Mucosa of descending colon (tissue), 3 donors: ENCODE measurements at regions not wholly inside any gene's neighbourhood (a gene's known extent, or its start where the extent isn't known, plus 50 kb on each side); places are given as distances from the start of the nearest gene placed in this dataset.

Source experiments
- ATAC-seq: fragments of 200-7000 bp; cut with Tn5 transposase; one replicate; pipeline ENCODE4 v1.9.1; 2020; ENCODE audit warnings: mild to moderate bottlenecking, moderate library complexity
- DNase-seq, 3 donors: peaks; one replicate each; pipeline ENCODE4 v3.0.0-alpha.2; 2020
- H3K36me3 ChIP-seq: fragments of 200-600 bp; one replicate; pipeline ENCODE4 v1.8.0; 2021; ENCODE audit warnings: low read depth, mild to moderate bottlenecking
- H3K4me1 ChIP-seq: fragments of 200-600 bp; one replicate; pipeline ENCODE4 v1.8.0; 2021; ENCODE audit warnings: low read depth, mild to moderate bottlenecking
- H3K4me3 ChIP-seq: fragments of 200-600 bp; one replicate; pipeline ENCODE4 v1.8.0; 2021; ENCODE audit warnings: mild to moderate bottlenecking
- H3K9me3 ChIP-seq: fragments of 200-600 bp; one replicate; pipeline ENCODE4 v1.8.0; 2021; ENCODE audit warnings: mild to moderate bottlenecking
- intact Hi-C, 2 donors: fragments of 100-400 bp; cut with DNase I in 1 of 2; cut with micrococcal nuclease in 1 of 2; formaldehyde crosslinking; loops; one replicate each; pipeline versions ENCODE4 v1.11.0 to v1.11.1; 2022; cut with DNase I, micrococcal nuclease
- TF ChIP-seq, protein P1 (sequence below): fragments of 200-600 bp; IDR thresholded peaks from one replicate; pipeline ENCODE4 v1.8.0; 2022; ENCODE audit warnings: antibody characterized with exemption, mild to moderate bottlenecking
- donor health status: DM: no; HTN: no; CAD: no; lungs with moderate emphysema.
- donor health status: DM: no; HTN: no; CAD: no.
- donor health status: DM: no; HTN: yes; CAD: no.

DNA sequence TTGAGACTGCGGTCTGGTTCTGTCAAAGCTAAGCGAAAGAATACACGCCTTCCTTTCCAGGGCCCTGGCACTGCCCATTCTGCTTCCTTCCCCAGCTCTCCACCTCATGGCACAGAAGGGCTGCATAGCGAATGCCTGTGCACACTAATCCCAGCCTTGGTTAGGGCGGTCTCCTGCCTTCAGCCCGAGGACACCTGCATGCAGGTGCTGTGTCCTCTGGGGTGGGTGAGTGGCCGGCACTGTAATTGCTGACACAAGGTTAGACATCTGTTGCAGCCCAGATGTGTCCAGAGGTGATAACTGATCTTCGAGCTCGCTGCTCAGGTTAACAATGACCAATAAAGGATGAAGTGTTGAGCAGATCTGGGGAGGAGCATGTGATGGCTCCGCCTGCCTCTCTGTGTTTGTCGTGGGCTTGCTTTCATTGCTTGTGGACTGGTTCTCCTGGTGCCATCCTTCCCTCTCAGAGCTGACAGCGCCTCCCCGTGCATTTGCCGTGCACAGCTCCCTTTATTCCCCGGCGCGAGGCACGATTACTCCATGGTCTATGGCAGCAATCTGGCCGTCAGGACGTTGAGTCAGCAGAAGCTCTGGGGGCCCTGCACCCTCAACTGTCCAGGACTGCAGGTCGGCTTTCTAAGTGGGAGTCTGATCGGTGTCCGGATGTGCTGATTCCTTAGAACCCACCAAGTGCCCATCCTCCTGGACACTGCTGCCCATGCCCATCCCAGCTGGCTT is 1088.2 kb downstream of the BRD1 start:
- TF ChIP-seq, protein P1, sequence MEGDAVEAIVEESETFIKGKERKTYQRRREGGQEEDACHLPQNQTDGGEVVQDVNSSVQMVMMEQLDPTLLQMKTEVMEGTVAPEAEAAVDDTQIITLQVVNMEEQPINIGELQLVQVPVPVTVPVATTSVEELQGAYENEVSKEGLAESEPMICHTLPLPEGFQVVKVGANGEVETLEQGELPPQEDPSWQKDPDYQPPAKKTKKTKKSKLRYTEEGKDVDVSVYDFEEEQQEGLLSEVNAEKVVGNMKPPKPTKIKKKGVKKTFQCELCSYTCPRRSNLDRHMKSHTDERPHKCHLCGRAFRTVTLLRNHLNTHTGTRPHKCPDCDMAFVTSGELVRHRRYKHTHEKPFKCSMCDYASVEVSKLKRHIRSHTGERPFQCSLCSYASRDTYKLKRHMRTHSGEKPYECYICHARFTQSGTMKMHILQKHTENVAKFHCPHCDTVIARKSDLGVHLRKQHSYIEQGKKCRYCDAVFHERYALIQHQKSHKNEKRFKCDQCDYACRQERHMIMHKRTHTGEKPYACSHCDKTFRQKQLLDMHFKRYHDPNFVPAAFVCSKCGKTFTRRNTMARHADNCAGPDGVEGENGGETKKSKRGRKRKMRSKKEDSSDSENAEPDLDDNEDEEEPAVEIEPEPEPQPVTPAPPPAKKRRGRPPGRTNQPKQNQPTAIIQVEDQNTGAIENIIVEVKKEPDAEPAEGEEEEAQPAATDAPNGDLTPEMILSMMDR = no peak
- Histone ChIP-seq H3K4me1 (no peaks in the 10 kb centered on the region), H3K4me3 (no peak overlapping the region), H3K9me3 (no peaks in the 10 kb centered on the region), H3K36me3 (no peaks in the 10 kb centered on the region)
- no peak for ATAC-seq
- intact Hi-C loops = no loop called here
- DNase-seq = peak in 1 of 3 donors; percentile 6

DNA sequence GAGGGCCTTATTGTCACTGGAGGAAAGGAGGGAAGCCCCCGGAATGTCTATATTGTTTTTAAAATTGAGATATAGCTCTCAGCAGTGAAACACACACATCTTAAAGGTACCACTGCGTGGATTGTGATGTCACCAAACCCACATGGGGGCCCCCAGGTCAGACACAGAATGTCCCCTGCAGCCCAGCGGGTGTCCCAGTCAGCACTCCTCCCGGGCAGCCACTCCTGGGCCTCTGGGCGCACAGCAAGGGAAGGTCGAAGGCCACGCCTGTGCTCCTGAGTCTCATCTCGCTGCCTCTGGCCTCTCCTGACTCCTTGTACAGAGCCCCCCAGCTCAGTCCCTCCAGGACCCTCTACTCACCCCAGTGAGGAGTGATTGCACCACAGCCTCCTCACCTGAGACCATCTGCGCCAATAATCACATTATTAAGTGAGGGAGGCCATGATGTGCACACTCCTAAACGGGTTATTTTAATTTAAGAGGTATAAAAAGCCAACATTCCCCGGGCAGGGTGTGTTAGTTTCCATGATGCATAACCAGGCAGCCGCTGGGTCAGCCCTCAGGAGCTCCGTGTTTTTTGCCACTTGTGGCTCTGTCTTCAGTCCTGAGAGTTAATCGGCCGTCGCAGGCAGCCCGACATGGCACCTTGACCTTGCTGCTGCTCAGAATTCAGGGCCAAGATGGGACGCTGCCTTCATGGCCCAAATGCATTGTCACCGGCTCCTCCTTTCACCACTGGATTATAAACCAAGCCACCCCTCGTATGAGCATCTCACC is 1089.3 kb downstream of the BRD1 start:
- ATAC-seq (no peak), DNase-seq (peak in 1 of 3 donors; percentile 3)
- H3K4me1 ChIP-seq = no peaks in the 10 kb centered on the region
- no peaks in the 10 kb centered on the region for H3K36me3 ChIP-seq
- H3K9me3 ChIP-seq = no peaks in the 10 kb centered on the region
- TF ChIP-seq, protein P1 = no peak
- no peak overlapping the region for H3K4me3 ChIP-seq
- intact Hi-C loops = no loop called here

- ATAC-seq (no peak), DNase-seq (peak in 2 of 3 donors; percentile 14 to 38)
- intact Hi-C loops = no loop called here
- Histone ChIP-seq H3K36me3 (no peaks in the 10 kb centered on the region), H3K4me1 (no peaks in the 10 kb centered on the region), H3K9me3 (no peaks in the 10 kb centered on the region), H3K4me3 (no peak overlapping the region)
- TF ChIP-seq, protein P1 = no peak
These were observed 1090.0 kb downstream of the BRD1 start for GRCh38 chr22:48737461-48738203.

- Histone ChIP-seq H3K4me3 (no peak overlapping the region), H3K9me3 (no peaks in the 10 kb centered on the region), H3K36me3 (no peaks in the 10 kb centered on the region), H3K4me1 (no peaks in the 10 kb centered on the region)
- DNase-seq = peak in 2 of 3 donors; percentile 3 to 22
- ATAC-seq = no peak
- intact Hi-C loops = no loop called here
- TF ChIP-seq, protein P1 = no peak
These were observed 1090.8 kb downstream of the BRD1 start for GRCh38 chr22:48736593-48737460.

GRCh38 chr22:48734961-48735360 is 1092.7 kb downstream of the BRD1 start:
- intact Hi-C loops = no loop called here

More at GRCh38 chr22:48734961-48735360, 1092.7 kb downstream of the BRD1 start:
- Histone ChIP-seq H3K9me3 (no peaks in the 10 kb centered on the region), H3K4me3 (no peak overlapping the region), H3K36me3 (no peaks in the 10 kb centered on the region), H3K4me1 (no peaks in the 10 kb centered on the region)
- TF ChIP-seq, protein P1 = no peak
- no peak for ATAC-seq
- DNase-seq = no peak
